ENCODE measurements at regions not wholly inside any gene's neighbourhood (a gene's known extent, or its start where the extent isn't known, plus 50 kb on each side); places are given as distances from the start of the nearest gene placed in this dataset.

GRCh38 chr16:54204756-54205155 lies 81.8 kb downstream of the IRX3 start:
- no peak for DNase-seq (ENCODE audit: low read depth)
- TF ChIP-seq, protein P1, sequence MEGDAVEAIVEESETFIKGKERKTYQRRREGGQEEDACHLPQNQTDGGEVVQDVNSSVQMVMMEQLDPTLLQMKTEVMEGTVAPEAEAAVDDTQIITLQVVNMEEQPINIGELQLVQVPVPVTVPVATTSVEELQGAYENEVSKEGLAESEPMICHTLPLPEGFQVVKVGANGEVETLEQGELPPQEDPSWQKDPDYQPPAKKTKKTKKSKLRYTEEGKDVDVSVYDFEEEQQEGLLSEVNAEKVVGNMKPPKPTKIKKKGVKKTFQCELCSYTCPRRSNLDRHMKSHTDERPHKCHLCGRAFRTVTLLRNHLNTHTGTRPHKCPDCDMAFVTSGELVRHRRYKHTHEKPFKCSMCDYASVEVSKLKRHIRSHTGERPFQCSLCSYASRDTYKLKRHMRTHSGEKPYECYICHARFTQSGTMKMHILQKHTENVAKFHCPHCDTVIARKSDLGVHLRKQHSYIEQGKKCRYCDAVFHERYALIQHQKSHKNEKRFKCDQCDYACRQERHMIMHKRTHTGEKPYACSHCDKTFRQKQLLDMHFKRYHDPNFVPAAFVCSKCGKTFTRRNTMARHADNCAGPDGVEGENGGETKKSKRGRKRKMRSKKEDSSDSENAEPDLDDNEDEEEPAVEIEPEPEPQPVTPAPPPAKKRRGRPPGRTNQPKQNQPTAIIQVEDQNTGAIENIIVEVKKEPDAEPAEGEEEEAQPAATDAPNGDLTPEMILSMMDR (IDR thresholded peaks at IDR 0.05; ENCODE audit: insufficient read depth, low read depth, low read length), result no peak
- H3K4me3 ChIP-seq (ENCODE audit: low read depth, low read length), result no peak overlapping the region

- DNase-seq (ENCODE audit: low read depth), result no peak
- H3K4me3 ChIP-seq (ENCODE audit: low read depth, low read length), result no peak overlapping the region
- TF ChIP-seq, protein P1 (IDR thresholded peaks at IDR 0.05; ENCODE audit: insufficient read depth, low read depth, low read length), result no peak
Measured at GRCh38 chr16:54203851-54204505, 82.6 kb downstream of the IRX3 start.

GRCh38 chr16:54203384-54203783 lies 83.2 kb downstream of the IRX3 start:
- no peak overlapping the region for H3K4me3 ChIP-seq (ENCODE audit: low read depth, low read length)
- DNase-seq (ENCODE audit: low read depth), result no peak
- TF ChIP-seq, protein P1 (IDR thresholded peaks at IDR 0.05; ENCODE audit: insufficient read depth, low read depth, low read length), result no peak

Data from fibroblast of villous mesenchyme (primary cell).